H1 (cell line): ENCODE measurements at regions not wholly inside any gene's neighbourhood (a gene's known extent, or its start where the extent isn't known, plus 50 kb on each side); places are given as distances from the start of the nearest gene placed in this dataset.

ENCODE experiments used
- CTCF ChIA-PET: fragments of 300-600 bp; sonication (Branson Sonifier 250); formaldehyde crosslinking; loops from one replicate; lab custom pipeline; 2021; ENCODE audit not compliant: partially characterized antibody; lab: Charles Lee
- POLR2A ChIA-PET: fragments of 300-600 bp; sonication (Branson Sonifier 250); formaldehyde crosslinking; loops from one replicate; lab custom pipeline; 2021; ENCODE audit warnings: inconsistent platforms; ENCODE audit not compliant: partially characterized antibody; lab: Charles Lee
- DNase-seq, 2 experiments: peaks; one replicate each; pipeline versions ENCODE4 v3.0.0 to v3.0.0-alpha.2; 2010 to 2022; ENCODE audit warnings: low spot score in 2 of 2, low read depth in 1 of 2, mixed read lengths in 1 of 2
- FAIRE-seq: peaks from 2 replicates; lab custom pipeline; 2011; peaks lifted over from hg19 to GRCh38; lab: Jason Lieb, UNC
- H2AFZ ChIP-seq: 2 replicates; pipeline ENCODE4 v1.8.1; 2012; ENCODE audit warnings: low read length, inconsistent platforms
- H2AK5ac ChIP-seq: 2 replicates; pipeline ENCODE4 v1.6.1; 2013; ENCODE audit warnings: low read depth, low read length
- H2BK120ac ChIP-seq: replicated peaks from 2 replicates; pipeline ENCODE3; 2013; ENCODE audit warnings: low read depth, low read length, inconsistent platforms
- H2BK12ac ChIP-seq: 2 replicates; pipeline ENCODE4 v1.6.1; 2013; ENCODE audit warnings: low read depth, low read length
- H2BK15ac ChIP-seq: 2 replicates; pipeline ENCODE4 v1.6.1; 2013; ENCODE audit warnings: low read length
- H2BK20ac ChIP-seq: 2 replicates; pipeline ENCODE4 v1.6.1; 2013; ENCODE audit warnings: low read length
- H2BK5ac ChIP-seq: 2 replicates; pipeline ENCODE4 v1.6.1; 2013; ENCODE audit warnings: low read depth, low read length
- H3K14ac ChIP-seq: 2 replicates; pipeline ENCODE4 v1.6.1; 2013; ENCODE audit warnings: inconsistent platforms; ENCODE audit not compliant: insufficient read length
- H3K18ac ChIP-seq: 2 replicates; pipeline ENCODE4 v1.6.1; 2013; ENCODE audit warnings: low read length; ENCODE audit errors: extremely low read depth
- H3K23ac ChIP-seq: 2 replicates; pipeline ENCODE4 v1.6.1; 2013; ENCODE audit warnings: inconsistent platforms; ENCODE audit not compliant: insufficient read length
- H3K23me2 ChIP-seq: 2 replicates; pipeline ENCODE4 v1.6.1; 2013; ENCODE audit warnings: low read depth, low read length
- H3K27ac ChIP-seq: 2 replicates; pipeline ENCODE4 v1.6.1; 2011; ENCODE audit warnings: low read depth, low read length, inconsistent platforms
- H3K27me3 ChIP-seq, 4 experiments: replicated peaks in 1 of 4; 1 replicate in 1 of 4; 2 replicates in 3 of 4; pipeline versions ENCODE4 v1.6.1 to v1.8.1; 2011 to 2013; ENCODE audit warnings: low read length in 3 of 4, mild to moderate bottlenecking in 3 of 4, inconsistent platforms in 2 of 4, mixed read lengths in 2 of 4, moderate library complexity in 1 of 4; ENCODE audit not compliant: control insufficient read depth in 3 of 4, insufficient read depth in 3 of 4; ENCODE audit errors: extremely low read depth in 1 of 4
- H3K36me3 ChIP-seq, 4 experiments: 2 replicates each; pipeline versions ENCODE4 v1.6.1 to v1.8.1; 2011 to 2013; ENCODE audit warnings: mild to moderate bottlenecking in 4 of 4, low read length in 3 of 4, moderate library complexity in 2 of 4, control low read depth in 1 of 4, inconsistent platforms in 1 of 4; ENCODE audit not compliant: insufficient read depth in 4 of 4, control insufficient read depth in 2 of 4
- H3K4ac ChIP-seq: replicated peaks from 2 replicates; pipeline ENCODE3; 2013; ENCODE audit warnings: low read length, low read depth, mixed read lengths, inconsistent platforms; ENCODE audit not compliant: insufficient read length
- H3K4me1 ChIP-seq, 4 experiments: replicated peaks in 1 of 4; 1 replicate in 1 of 4; 2 replicates in 3 of 4; pipeline versions ENCODE4 v1.6.1 to v1.8.1; 2011 to 2013; ENCODE audit warnings: low read length in 3 of 4, inconsistent platforms in 2 of 4, mixed read lengths in 1 of 4; ENCODE audit not compliant: insufficient read depth in 4 of 4, control insufficient read depth in 3 of 4
- H3K4me2 ChIP-seq, 2 experiments: 2 replicates each; pipeline versions ENCODE4 v1.6.1 to v1.8.1; 2011 to 2013; ENCODE audit warnings: low read depth in 2 of 2, low read length in 2 of 2, control low read depth in 1 of 2, inconsistent platforms in 1 of 2, mild to moderate bottlenecking in 1 of 2; ENCODE audit not compliant: insufficient read depth in 1 of 2
- H3K4me3 ChIP-seq, 4 experiments: fragments of 200-600, 300-600 bp in 1 of 4; sonication (generic), shearing (Covaris generic), sonication (Bioruptor Twin) in 1 of 4; 2 replicates each; pipeline versions ENCODE4 v1.5.1 to v1.8.1; 2011 to 2016; ENCODE audit warnings: low read length in 4 of 4, low read depth in 3 of 4, control low read depth in 2 of 4, inconsistent platforms in 2 of 4, mild to moderate bottlenecking in 2 of 4, mixed read lengths in 1 of 4, moderate library complexity in 1 of 4; ENCODE audit not compliant: insufficient read depth in 2 of 4; ENCODE audit errors: extremely low read depth in 1 of 4
- H3K56ac ChIP-seq: replicated peaks from 2 replicates; pipeline ENCODE3; 2013; ENCODE audit warnings: low read depth, mild to moderate bottlenecking, mixed read lengths, low read length, inconsistent platforms; ENCODE audit not compliant: insufficient read length
- H3K79me1 ChIP-seq: 2 replicates; pipeline ENCODE4 v1.6.1; 2013; ENCODE audit warnings: low read depth, low read length, control low read depth
- H3K79me2 ChIP-seq, 2 experiments: 2 replicates each; pipeline versions ENCODE4 v1.6.1 to v1.8.1; 2012 to 2013; ENCODE audit warnings: low read length in 2 of 2, mild to moderate bottlenecking in 2 of 2, inconsistent platforms in 1 of 2; ENCODE audit not compliant: insufficient read depth in 2 of 2, control insufficient read depth in 1 of 2
- H3K9ac ChIP-seq, 4 experiments: replicated peaks in 1 of 4; 1 replicate in 1 of 4; 2 replicates in 3 of 4; pipeline versions ENCODE4 v1.6.1 to v1.8.1; 2011 to 2013; ENCODE audit warnings: low read depth in 3 of 4, low read length in 3 of 4, control low read depth in 2 of 4, mild to moderate bottlenecking in 2 of 4, moderate library complexity in 2 of 4, inconsistent platforms in 1 of 4; ENCODE audit errors: extremely low read depth in 1 of 4
- H3K9me3 ChIP-seq, 2 experiments: 2 replicates each; pipeline versions ENCODE4 v1.6.1 to v1.8.1; 2012 to 2013; ENCODE audit warnings: mild to moderate bottlenecking in 2 of 2, moderate library complexity in 2 of 2, control low read depth in 1 of 2, inconsistent platforms in 1 of 2, low read depth in 1 of 2, low read length in 1 of 2, mixed read lengths in 1 of 2; ENCODE audit not compliant: insufficient read depth in 2 of 2
- H4K20me1 ChIP-seq, 2 experiments: replicated peaks in 1 of 2; 2 replicates each; pipeline versions ENCODE3 to v1.8.1; 2011 to 2013; ENCODE audit warnings: inconsistent platforms in 2 of 2, low read length in 2 of 2, mild to moderate bottlenecking in 1 of 2; ENCODE audit not compliant: insufficient read depth in 2 of 2, control insufficient read depth in 1 of 2
- H4K5ac ChIP-seq: 2 replicates; pipeline ENCODE4 v1.6.1; 2013; ENCODE audit warnings: low read length, low read depth, mixed read lengths, inconsistent platforms; ENCODE audit not compliant: insufficient read length
- H4K8ac ChIP-seq: 2 replicates; pipeline ENCODE4 v1.8.0; 2013; ENCODE audit warnings: mild to moderate bottlenecking, moderate library complexity, low read length, inconsistent platforms; ENCODE audit not compliant: insufficient read depth; ENCODE audit errors: extremely low read depth
- H4K91ac ChIP-seq: replicated peaks from 2 replicates; pipeline ENCODE3; 2013; ENCODE audit warnings: low read length, mixed read lengths, inconsistent platforms; ENCODE audit not compliant: insufficient read length
- BACH1 ChIP-seq: IDR thresholded peaks from 2 replicates; pipeline ENCODE4 v1.6.1; 2012; ENCODE audit warnings: low read length, improper control_type of control experiment
- CHD2 ChIP-seq: IDR thresholded peaks from 2 replicates; pipeline ENCODE4 v1.6.1; 2012; ENCODE audit warnings: low read length, improper control_type of control experiment
- NANOG ChIP-seq: IDR thresholded peaks from 2 replicates; pipeline ENCODE4 v1.6.1; 2011; ENCODE audit warnings: low read length, low read depth, mild to moderate bottlenecking, inconsistent platforms; ENCODE audit not compliant: insufficient read depth, poor library complexity, severe bottlenecking
- PHF8 ChIP-seq: fragments of 200-600 bp; sonication (generic); conservative IDR thresholded peaks from 2 replicates; pipeline ENCODE4 v1.7.1; 2012; ENCODE audit warnings: low read depth, mild to moderate bottlenecking, inconsistent platforms, low read length, moderate library complexity
- SAP30 ChIP-seq: fragments of 300-600 bp; sonication (generic); IDR thresholded peaks from 2 replicates; pipeline ENCODE4 v1.7.1; 2012; ENCODE audit warnings: low read length, moderate library complexity, mild to moderate bottlenecking, inconsistent platforms; ENCODE audit not compliant: insufficient read depth, insufficient replicate concordance
- WGBS, 2 experiments: shearing (Covaris generic) in 1 of 2; methylation state at CpG; one replicate each; pipeline versions ENCODE4 v1.1.6 to v1.1.7; 2013 to 2015; ENCODE audit warnings: low lambda C conversion rate in 2 of 2, mixed read lengths in 2 of 2, inconsistent platforms in 1 of 2, low coverage in 1 of 2, missing lambda C conversion rate in 1 of 2; ENCODE audit not compliant: insufficient replicate concordance in 2 of 2, insufficient coverage in 1 of 2, insufficient read length in 1 of 2; ENCODE audit errors: extremely low coverage in 1 of 2, missing lambda C conversion rate in 1 of 2; 5-methylcytosine and 5-hydroxymethylcytosine counted together

- H3K23me2 ChIP-seq, result no peaks in the 10 kb centered on the region
- POLR2A ChIA-PET, result no interaction called here
- no peak overlapping the region for H2BK20ac ChIP-seq
- H3K18ac ChIP-seq, result no peak overlapping the region
- H4K5ac ChIP-seq, result no peak overlapping the region
- H3K27me3 ChIP-seq, result no peaks in the 10 kb centered on the region
- CTCF ChIA-PET, result interaction anchor here (0.6 to 1.8 kb wide), 2 partner anchors 10 to 52 kb away, joined by 5 to 7 read pairs; no protein-coding TSS in a partner anchor
- no peak overlapping the region for H2BK5ac ChIP-seq
- H4K8ac ChIP-seq, result no peak overlapping the region
- no peak for TF ChIP-seq SAP30
- no peak for TF ChIP-seq CHD2
- TF ChIP-seq BACH1, result no peak
- no peak for TF ChIP-seq PHF8
- no peak for TF ChIP-seq NANOG
- no peak overlapping the region for H2BK12ac ChIP-seq
- H3K4me2 ChIP-seq, result no peak overlapping the region
- no peak overlapping the region for H3K9ac ChIP-seq
- H4K91ac ChIP-seq, result no peak overlapping the region
- H3K4me3 ChIP-seq, result no peak overlapping the region
- H3K27ac ChIP-seq, result no peak overlapping the region
- no peak overlapping the region for H3K56ac ChIP-seq
- H3K36me3 ChIP-seq, result no peaks in the 10 kb centered on the region
- DNase-seq (no peak), FAIRE-seq (no peak)
- H3K79me2 ChIP-seq, result no peaks in the 10 kb centered on the region
- no peak overlapping the region for H3K14ac ChIP-seq
- 86% methylated on average over 4 of the region's 4 CpGs; no CpG with 5 or more reads in 1 of the 2 experiments for WGBS, 2 experiments
- no peak overlapping the region for H3K4ac ChIP-seq
- H2AFZ ChIP-seq, result no peak overlapping the region; the same call in 1 of the 2 replicates
- H3K79me1 ChIP-seq, result no peaks in the 10 kb centered on the region
- H2AK5ac ChIP-seq, result no peak overlapping the region
- H3K9me3 ChIP-seq, result no peaks in the 10 kb centered on the region
- no peaks in the 10 kb centered on the region for H4K20me1 ChIP-seq
- no peak overlapping the region for H3K23ac ChIP-seq
- no peak overlapping the region for H2BK120ac ChIP-seq
- 0 out of 7 replicates have a peak, but pooled peaks cover 0 to 2% (median 0%) of the 10 kb centered on the region in 4 experiments for H3K4me1 ChIP-seq
- no peak overlapping the region for H2BK15ac ChIP-seq
Measured at GRCh38 chr4:106421441-106422296, 53.1 kb upstream of the GIMD1 start.
